PC-9 (cell line): ENCODE measurements at regions not wholly inside any gene's neighbourhood (a gene's known extent, or its start where the extent isn't known, plus 50 kb on each side); places are given as distances from the start of the nearest gene placed in this dataset.

Experiments
- BruUV-seq: library from RNA; stranded (reverse); fragments of 400-500 nt; replicated peaks from 2 replicates; lab custom pipeline; 2021; lab: Mats Ljungman, UMichigan
- CTCF ChIA-PET: fragments of 300-600 bp; sonication (Branson Sonifier 250); formaldehyde crosslinking; loops from one replicate; lab custom pipeline; 2022; ENCODE audit warnings: antibody characterized with exemption; lab: Charles Lee
- POLR2A ChIA-PET: fragments of 300-600 bp; sonication (Branson Sonifier 250); formaldehyde crosslinking; loops from one replicate; lab custom pipeline; 2022; ENCODE audit warnings: antibody characterized with exemption; ENCODE audit not compliant: unreplicated experiment; lab: Charles Lee
- DNase-seq, 2 experiments: peaks; one replicate each; pipeline versions ENCODE4 v3.0.0 to v3.0.0-alpha.2; 2015 to 2022; ENCODE audit warnings: mixed read lengths in 1 of 2
- H2AFZ ChIP-seq: fragments of 200-600 bp; sonication (generic); 2 replicates; pipeline ENCODE4 v1.8.1; 2017; ENCODE audit warnings: antibody characterized with exemption
- H3F3A ChIP-seq: fragments of 200-600 bp; sonication (generic); 2 replicates; pipeline ENCODE4 v1.8.1; 2017; ENCODE audit warnings: antibody characterized with exemption, mild to moderate bottlenecking, low read depth; ENCODE audit not compliant: insufficient read depth
- H3K27ac ChIP-seq: fragments of 200-600 bp; sonication (generic); 2 replicates; pipeline ENCODE4 v1.6.1; 2016; ENCODE audit warnings: mixed run types
- H3K27me3 ChIP-seq: fragments of 200-600 bp; sonication (generic); 2 replicates; pipeline ENCODE4 v1.6.1; 2016; ENCODE audit warnings: low read depth, mixed run types; ENCODE audit not compliant: insufficient read depth
- H3K36me3 ChIP-seq: fragments of 200-600 bp; sonication (generic); 2 replicates; pipeline ENCODE4 v1.6.1; 2016; ENCODE audit warnings: low read depth, mixed run types
- H3K4me1 ChIP-seq: fragments of 200-600 bp; sonication (generic); replicated peaks from 2 replicates; pipeline ENCODE4 v1.6.1; 2016; ENCODE audit warnings: mixed run types; ENCODE audit not compliant: insufficient read depth
- H3K4me2 ChIP-seq: fragments of 200-600 bp; sonication (generic); 2 replicates; pipeline ENCODE4 v1.6.1; 2017; ENCODE audit warnings: mixed run types
- H3K4me3 ChIP-seq: fragments of 200-600 bp; sonication (generic); 2 replicates; pipeline ENCODE4 v1.6.1; 2016; ENCODE audit warnings: mixed run types
- H3K79me2 ChIP-seq: fragments of 200-600 bp; sonication (generic); 2 replicates; pipeline ENCODE4 v1.6.1; 2017; ENCODE audit warnings: low read depth, mixed run types
- H3K9me2 ChIP-seq: fragments of 200-600 bp; sonication (generic); 2 replicates; pipeline ENCODE4 v1.8.1; 2017; ENCODE audit warnings: mild to moderate bottlenecking; ENCODE audit not compliant: insufficient read depth
- H3K9me3 ChIP-seq: fragments of 200-600 bp; sonication (generic); 2 replicates; pipeline ENCODE4 v1.8.1; 2016; ENCODE audit warnings: low read depth; ENCODE audit not compliant: insufficient read depth
- H4K20me1 ChIP-seq: fragments of 200-600 bp; sonication (generic); 2 replicates; pipeline ENCODE4 v1.8.1; 2017; ENCODE audit not compliant: insufficient read depth
- CTCF ChIP-seq: fragments of 200-600 bp; sonication (generic); conservative IDR thresholded peaks from 2 replicates; pipeline ENCODE4 v1.6.1; 2017; ENCODE audit warnings: mixed run types, antibody characterized with exemption, mild to moderate bottlenecking, moderate library complexity
- EZH2 ChIP-seq: fragments of 200-600 bp; sonication (generic); IDR thresholded peaks from 2 replicates; pipeline ENCODE4 v1.8.0; 2017; ENCODE audit warnings: antibody characterized with exemption, low read depth
- intact Hi-C: fragments of 100-400 bp; cut with micrococcal nuclease; formaldehyde crosslinking; loops from one replicate; pipeline ENCODE4 v1.10.0; 2022; ENCODE audit not compliant: unreplicated experiment

GRCh38 chr21:25240974-25241373 lies 366.3 kb downstream of the MRPL39 start:
- TF ChIP-seq EZH2 (no peak), CTCF (no peak)
- intact Hi-C loops = no loop called here
- Histone ChIP-seq H3K4me3 (no peak overlapping the region), H3K9me2 (no peaks in the 10 kb centered on the region), H4K20me1 (no peaks in the 10 kb centered on the region), H3K27me3 (no peaks in the 10 kb centered on the region), H3K4me1 (no peaks in the 10 kb centered on the region), H3F3A (no peaks in the 10 kb centered on the region), H2AFZ (no peak overlapping the region), H3K79me2 (no peaks in the 10 kb centered on the region), H3K36me3 (no peaks in the 10 kb centered on the region), H3K27ac (no peak overlapping the region), H3K4me2 (no peak overlapping the region), H3K9me3 (no peaks in the 10 kb centered on the region)
- POLR2A ChIA-PET = no interaction called here
- CTCF ChIA-PET = no interaction called here
- DNase-seq = no peak
- no TSS peak for BruUV-seq

- Histone ChIP-seq H3K27ac (no peak overlapping the region), H3K9me3 (no peaks in the 10 kb centered on the region), H3K36me3 (no peaks in the 10 kb centered on the region), H3K79me2 (no peaks in the 10 kb centered on the region), H3K4me3 (no peak overlapping the region), H3F3A (no peaks in the 10 kb centered on the region), H3K27me3 (no peaks in the 10 kb centered on the region), H3K4me1 (no peaks in the 10 kb centered on the region), H4K20me1 (no peaks in the 10 kb centered on the region), H3K4me2 (no peak overlapping the region), H3K9me2 (no peaks in the 10 kb centered on the region), H2AFZ (no peak overlapping the region)
- intact Hi-C loops = no loop called here
- no TSS peak for BruUV-seq
- ChIA-PET CTCF (no interaction called here), POLR2A (no interaction called here)
- TF ChIP-seq EZH2 = no peak
- no peak for TF ChIP-seq CTCF
- no peak for DNase-seq
Observed at GRCh38 chr21:25234857-25235801, 372.2 kb downstream of the MRPL39 start.

GRCh38 chr21:25220954-25221353 lies 386.3 kb downstream of the MRPL39 start:
- Histone ChIP-seq H3K9me2 (no peaks in the 10 kb centered on the region), H3K4me1 (no peaks in the 10 kb centered on the region), H4K20me1 (no peaks in the 10 kb centered on the region), H3K27ac (no peak overlapping the region), H3K4me2 (no peak overlapping the region), H3K9me3 (no peaks in the 10 kb centered on the region), H3K4me3 (no peak overlapping the region), H3F3A (no peaks in the 10 kb centered on the region), H3K79me2 (no peaks in the 10 kb centered on the region), H3K36me3 (no peaks in the 10 kb centered on the region), H3K27me3 (no peaks in the 10 kb centered on the region), H2AFZ (no peak overlapping the region)
- CTCF ChIA-PET = no interaction called here
- POLR2A ChIA-PET = no interaction called here
- DNase-seq = no peak
- intact Hi-C loops = no loop called here
- TF ChIP-seq EZH2 = no peak
- no TSS peak for BruUV-seq
